HG03457 (cell line): ENCODE measurements at regions not wholly inside any gene's neighbourhood (a gene's known extent, or its start where the extent isn't known, plus 50 kb on each side); places are given as distances from the start of the nearest gene placed in this dataset.
"Not testable (repeated sequence)": the region's sequence is repeated elsewhere in the genome, so short reads cannot be mapped to it uniquely, and the experiment has no call there.

Experiments
- ATAC-seq: cut with Tn5 transposase; IDR thresholded peaks from one replicate; pipeline ENCODE4 v1.9.1; 2021; ENCODE audit warnings: moderate number of reproducible peaks; ENCODE audit not compliant: unreplicated experiment

- no peak for ATAC-seq
Measured at GRCh38 chr12:131386781-131387180, 324.1 kb upstream of the SFSWAP start.

- no peak for ATAC-seq
Measured at GRCh38 chr12:131387281-131388163, 323.4 kb upstream of the SFSWAP start.

GRCh38 chr12:131388164-131389053, 322.5 kb upstream of the SFSWAP start:
- not testable (repeated sequence) for ATAC-seq

- ATAC-seq: no peak
Measured at GRCh38 chr12:131389054-131390013, 321.6 kb upstream of the SFSWAP start.

- ATAC-seq: no peak
Measured at GRCh38 chr12:131390412-131391334, 320.2 kb upstream of the SFSWAP start.

- ATAC-seq: no peak
Measured at GRCh38 chr12:131391399-131391798, 319.5 kb upstream of the SFSWAP start.

GRCh38 chr12:131394752-131395151, 316.1 kb upstream of the SFSWAP start:
- ATAC-seq: not testable (repeated sequence)

GRCh38 chr12:131395209-131395684, 315.6 kb upstream of the SFSWAP start:
- ATAC-seq: not testable (repeated sequence)

GRCh38 chr12:131395971-131396573, 314.8 kb upstream of the SFSWAP start:
- no peak for ATAC-seq

GRCh38 chr12:131397493-131398181, 313.3 kb upstream of the SFSWAP start:
- ATAC-seq: no peak

GRCh38 chr12:131399000-131399399, 311.9 kb upstream of the SFSWAP start:
- no peak for ATAC-seq

GRCh38 chr12:131400668-131401294, 310.1 kb upstream of the SFSWAP start:
- not testable (repeated sequence) for ATAC-seq

GRCh38 chr12:131401907-131402633, 308.8 kb upstream of the SFSWAP start:
- not testable (repeated sequence) for ATAC-seq

- no peak for ATAC-seq
Measured at GRCh38 chr12:131402781-131403396, 308.0 kb upstream of the SFSWAP start.

- ATAC-seq: no peak
Measured at GRCh38 chr12:131403676-131404075, 307.2 kb upstream of the SFSWAP start.

- no peak for ATAC-seq
Measured at GRCh38 chr12:131404705-131405104, 306.2 kb upstream of the SFSWAP start.
